ENCODE measurements at regions not wholly inside any gene's neighbourhood (a gene's known extent, or its start where the extent isn't known, plus 50 kb on each side); places are given as distances from the start of the nearest gene placed in this dataset.

DNA sequence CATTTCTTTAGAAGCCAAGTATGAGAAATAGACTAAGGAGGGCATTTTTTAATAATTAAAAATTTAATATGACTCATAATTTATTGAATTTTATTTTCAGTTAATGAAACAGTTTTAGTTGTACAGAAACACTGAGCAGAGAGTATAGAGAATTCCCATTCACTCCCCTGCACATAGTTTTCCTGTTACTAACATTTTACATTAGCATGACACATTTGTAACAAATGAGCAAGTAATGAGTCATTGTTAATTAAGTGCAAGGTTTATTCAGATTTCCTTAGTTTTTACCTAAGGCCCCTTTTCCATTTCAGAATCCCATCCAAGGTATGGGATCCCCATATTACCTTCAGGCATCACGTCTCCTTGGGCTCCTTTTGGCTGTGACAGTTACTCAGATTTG, 271.5 kb upstream of the FZD8 start:
- H3K27ac Mint-ChIP-seq, result no peak overlapping the region
- no peaks in the 10 kb centered on the region for H3K27me3 Mint-ChIP-seq
- H3K9me3 Mint-ChIP-seq, result no peaks in the 10 kb centered on the region
- no peaks in the 10 kb centered on the region for H3K4me1 Mint-ChIP-seq
- H3K4me3 Mint-ChIP-seq, result no peak overlapping the region
- ATAC-seq (ENCODE audit: low read depth) (no peak), DNase-seq (ENCODE audit: low spot score in 2 of 2) (no peak)
- H3K36me3 Mint-ChIP-seq, result no peaks in the 10 kb centered on the region

GRCh38 chr10:35912615-35913569, 270.8 kb upstream of the FZD8 start:
- H3K27ac Mint-ChIP-seq, result no peak overlapping the region

DNA sequence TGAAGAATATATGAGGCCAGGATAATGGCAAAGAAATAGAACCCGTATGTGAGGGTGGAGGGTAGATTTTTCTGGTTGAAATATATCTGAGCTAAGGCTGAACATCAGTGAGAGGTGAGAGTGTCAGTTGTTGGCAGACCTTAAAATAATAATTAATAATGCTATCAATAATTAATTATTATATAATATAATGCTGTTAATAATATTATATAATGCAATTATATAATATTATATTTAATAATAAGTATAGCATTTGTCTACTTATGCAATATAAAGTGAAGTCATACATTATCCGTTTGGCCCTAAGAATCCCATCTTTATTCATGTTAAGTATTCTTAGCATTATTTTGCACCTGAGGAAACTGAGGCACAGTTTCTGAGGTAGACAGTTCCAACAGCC, 269.9 kb upstream of the FZD8 start:
- H3K36me3 Mint-ChIP-seq, result no peaks in the 10 kb centered on the region
- H3K27me3 Mint-ChIP-seq, result no peaks in the 10 kb centered on the region
- no peak overlapping the region for H3K4me3 Mint-ChIP-seq
- ATAC-seq (ENCODE audit: low read depth) (no peak), DNase-seq (ENCODE audit: low spot score in 2 of 2) (no peak)
- no peaks in the 10 kb centered on the region for H3K9me3 Mint-ChIP-seq
- no peaks in the 10 kb centered on the region for H3K4me1 Mint-ChIP-seq
- no peak overlapping the region for H3K27ac Mint-ChIP-seq

More at GRCh38 chr10:35912615-35913569, 270.8 kb upstream of the FZD8 start:
- no peak for DNase-seq (ENCODE audit: low spot score in 2 of 2)
- no peak for ATAC-seq (ENCODE audit: low read depth)
- Mint-ChIP-seq H3K4me1 (no peaks in the 10 kb centered on the region), H3K36me3 (no peaks in the 10 kb centered on the region), H3K9me3 (no peaks in the 10 kb centered on the region), H3K4me3 (no peak overlapping the region), H3K27me3 (no peaks in the 10 kb centered on the region)

GRCh38 chr10:35911233-35911632, 269.1 kb upstream of the FZD8 start:
- ATAC-seq (ENCODE audit: low read depth) (no peak), DNase-seq (ENCODE audit: low spot score in 2 of 2) (no peak)
- H3K27ac Mint-ChIP-seq, result no peak overlapping the region
- no peaks in the 10 kb centered on the region for H3K27me3 Mint-ChIP-seq
- H3K9me3 Mint-ChIP-seq, result no peaks in the 10 kb centered on the region
- H3K4me1 Mint-ChIP-seq, result no peaks in the 10 kb centered on the region
- no peaks in the 10 kb centered on the region for H3K36me3 Mint-ChIP-seq
- H3K4me3 Mint-ChIP-seq, result no peak overlapping the region

DNA sequence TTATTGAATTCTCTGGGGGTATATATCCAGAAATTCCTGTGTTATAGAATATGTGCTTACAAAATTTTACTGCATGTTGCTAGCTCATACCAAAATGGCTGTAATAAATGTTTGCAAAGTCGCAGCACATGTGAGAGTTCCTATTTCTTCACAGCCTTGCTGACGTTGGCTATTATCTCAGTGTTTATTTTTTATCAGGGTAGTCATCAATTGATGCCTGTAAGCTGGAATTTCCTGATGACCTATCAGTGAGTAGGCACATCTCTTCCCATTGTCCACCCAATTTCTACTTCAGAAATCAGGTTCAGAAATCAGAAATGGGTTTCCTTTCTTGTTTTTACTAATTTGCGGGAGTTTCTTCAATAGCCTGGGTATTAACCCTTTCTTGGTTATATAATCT, 268.1 kb upstream of the FZD8 start:
- Mint-ChIP-seq H3K9me3 (no peaks in the 10 kb centered on the region), H3K4me3 (no peak overlapping the region), H3K36me3 (no peaks in the 10 kb centered on the region), H3K27ac (no peak overlapping the region), H3K27me3 (no peaks in the 10 kb centered on the region), H3K4me1 (no peaks in the 10 kb centered on the region)
- DNase-seq (ENCODE audit: low spot score in 2 of 2) (no peak), ATAC-seq (ENCODE audit: low read depth) (no peak)

DNA sequence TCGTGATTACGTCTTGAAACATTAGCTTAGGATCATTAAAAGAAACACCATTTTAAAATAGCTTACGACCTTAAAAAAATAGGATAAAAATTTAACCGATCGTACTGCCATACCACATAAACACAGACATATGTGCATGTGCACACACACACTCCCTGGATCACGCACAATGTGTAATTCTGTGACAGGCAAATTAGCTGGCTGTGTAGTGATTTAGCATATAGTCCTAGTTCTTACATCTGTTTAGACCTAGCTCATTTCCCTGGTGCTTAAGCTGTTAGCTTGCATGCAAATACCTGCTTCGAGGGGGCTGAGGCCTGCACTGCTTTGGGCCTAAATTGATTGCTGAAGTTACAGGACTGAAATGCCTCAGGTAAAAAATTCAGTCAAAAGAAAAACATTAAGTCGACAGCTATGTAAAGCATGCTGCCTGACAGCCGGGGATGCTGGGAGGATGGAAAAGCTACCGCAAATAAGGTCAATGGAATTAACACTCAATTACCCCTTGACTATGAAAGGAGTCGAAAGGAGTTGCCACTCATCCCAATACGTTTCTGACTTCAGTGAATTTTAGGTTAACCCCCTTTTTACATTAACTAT, 267.1 kb upstream of the FZD8 start:
- H3K9me3 Mint-ChIP-seq, result no peaks in the 10 kb centered on the region
- H3K4me1 Mint-ChIP-seq, result no peaks in the 10 kb centered on the region
- no peaks in the 10 kb centered on the region for H3K36me3 Mint-ChIP-seq
- ATAC-seq (ENCODE audit: low read depth) (no peak), DNase-seq (ENCODE audit: low spot score in 2 of 2) (no peak)
- H3K27ac Mint-ChIP-seq, result no peak overlapping the region
- no peaks in the 10 kb centered on the region for H3K27me3 Mint-ChIP-seq
- H3K4me3 Mint-ChIP-seq, result no peak overlapping the region

GRCh38 chr10:35908451-35908850, 266.4 kb upstream of the FZD8 start:
- Mint-ChIP-seq H3K4me3 (no peak overlapping the region), H3K36me3 (no peaks in the 10 kb centered on the region), H3K4me1 (no peaks in the 10 kb centered on the region), H3K9me3 (no peaks in the 10 kb centered on the region), H3K27ac (no peak overlapping the region), H3K27me3 (no peaks in the 10 kb centered on the region)
- no peak for ATAC-seq (ENCODE audit: low read depth)
- no peak for DNase-seq (ENCODE audit: low spot score in 2 of 2)

DNA sequence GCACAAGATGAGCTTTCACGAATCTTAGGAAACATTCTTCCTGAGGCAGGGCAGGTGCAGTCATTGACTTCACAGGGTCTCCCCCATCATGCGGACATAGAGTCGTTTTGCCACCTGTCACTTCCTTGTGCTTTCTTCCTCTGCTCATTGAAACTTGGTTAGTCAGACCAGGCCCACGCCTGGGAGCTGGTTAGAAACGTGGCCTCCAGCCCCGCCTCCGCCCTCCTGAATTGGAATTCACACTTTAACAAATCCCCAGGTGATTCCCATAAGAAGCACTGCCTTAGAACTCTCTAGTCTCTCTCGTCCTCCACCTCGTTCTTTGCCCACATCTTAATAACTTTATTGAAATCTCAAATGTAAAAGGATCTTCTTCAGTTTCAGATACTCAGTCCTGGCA, 265.5 kb upstream of the FZD8 start:
- DNase-seq (ENCODE audit: low spot score in 2 of 2) (no peak), ATAC-seq (ENCODE audit: low read depth) (no peak)
- Mint-ChIP-seq H3K4me3 (no peak overlapping the region), H3K4me1 (no peaks in the 10 kb centered on the region), H3K9me3 (no peaks in the 10 kb centered on the region), H3K27me3 (no peaks in the 10 kb centered on the region), H3K36me3 (no peaks in the 10 kb centered on the region), H3K27ac (no peak overlapping the region)

DNA sequence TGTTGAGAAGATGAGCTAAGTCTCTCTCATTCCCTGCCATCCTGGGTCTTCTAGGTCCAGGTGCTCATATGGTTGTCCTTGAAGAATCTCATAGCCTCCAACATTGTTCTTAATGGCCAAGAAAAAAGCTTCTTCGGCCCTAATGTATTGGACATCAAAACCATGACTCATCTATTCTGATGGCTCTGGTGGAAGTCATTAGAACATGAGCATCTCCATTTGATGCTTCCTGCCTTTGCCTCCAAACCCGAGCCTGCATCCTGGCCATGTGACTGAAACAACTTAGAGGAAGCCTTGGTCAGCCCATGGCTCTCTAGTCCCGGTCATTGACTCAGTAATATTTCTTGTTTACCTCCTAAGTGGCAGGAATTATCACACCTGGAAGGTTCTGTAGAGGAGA, 264.1 kb upstream of the FZD8 start:
- H3K27ac Mint-ChIP-seq, result no peak overlapping the region
- H3K27me3 Mint-ChIP-seq, result no peaks in the 10 kb centered on the region
- H3K4me3 Mint-ChIP-seq, result no peak overlapping the region
- no peaks in the 10 kb centered on the region for H3K36me3 Mint-ChIP-seq
- no peaks in the 10 kb centered on the region for H3K4me1 Mint-ChIP-seq
- H3K9me3 Mint-ChIP-seq, result no peaks in the 10 kb centered on the region
- DNase-seq (ENCODE audit: low spot score in 2 of 2), result no peak
- no peak for ATAC-seq (ENCODE audit: low read depth)

GRCh38 chr10:35903021-35903420, 260.9 kb upstream of the FZD8 start:
- no peaks in the 10 kb centered on the region for H3K4me1 Mint-ChIP-seq
- H3K36me3 Mint-ChIP-seq, result no peaks in the 10 kb centered on the region
- H3K9me3 Mint-ChIP-seq, result no peaks in the 10 kb centered on the region
- H3K4me3 Mint-ChIP-seq, result no peak overlapping the region
- H3K27me3 Mint-ChIP-seq, result no peaks in the 10 kb centered on the region
- ATAC-seq (ENCODE audit: low read depth), result no peak
- H3K27ac Mint-ChIP-seq, result no peak overlapping the region
- no peak for DNase-seq (ENCODE audit: low spot score in 2 of 2)

DNA sequence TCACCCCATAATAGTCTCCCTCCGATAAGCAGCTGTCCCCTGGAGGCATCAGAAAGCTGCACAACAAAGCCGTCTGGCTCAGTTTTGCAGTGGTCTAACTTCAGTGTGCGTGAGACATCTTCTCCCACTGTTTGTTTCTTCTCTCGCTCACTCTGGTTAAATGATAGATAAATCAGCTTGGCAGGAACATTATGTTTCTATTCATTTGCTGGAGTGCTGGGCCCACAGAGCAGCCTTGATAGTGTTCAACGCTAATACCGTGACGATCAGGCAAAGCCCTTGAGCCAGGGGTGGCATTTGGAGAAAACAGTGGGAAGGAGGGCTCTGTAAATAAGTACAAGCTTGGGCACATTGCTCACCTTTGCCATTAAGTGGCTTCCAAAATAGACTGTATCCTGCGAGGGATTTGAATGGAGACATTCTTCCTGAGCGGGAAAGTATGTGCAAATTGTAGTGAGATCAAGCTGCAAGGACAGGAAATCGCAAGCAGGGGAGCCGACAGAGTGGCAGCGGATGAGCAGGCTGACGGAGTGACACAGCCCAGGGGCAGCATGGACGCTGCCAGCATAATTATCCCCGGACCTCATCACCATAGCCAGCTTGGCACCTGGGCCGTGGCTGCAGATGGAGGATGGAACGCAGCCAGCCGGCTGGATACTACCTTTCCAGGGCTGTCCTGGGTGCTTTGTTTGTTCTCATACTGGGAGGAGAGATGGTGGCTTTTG, 256.8 kb upstream of the FZD8 start:
- H3K4me1 Mint-ChIP-seq, result no peaks in the 10 kb centered on the region
- peaks cover 2% of the 10 kb centered on the region for H3K9me3 Mint-ChIP-seq
- H3K4me3 Mint-ChIP-seq, result no peak overlapping the region

GRCh38 chr10:35896001-35896400, 253.9 kb upstream of the FZD8 start:
- H3K4me1 Mint-ChIP-seq, result no peaks in the 10 kb centered on the region

More for the DNA sequence above, 256.8 kb upstream of the FZD8 start:
- DNase-seq (ENCODE audit: low spot score in 2 of 2) (no peak), ATAC-seq (ENCODE audit: low read depth) (no peak)
- Mint-ChIP-seq H3K27ac (no peak overlapping the region), H3K36me3 (no peaks in the 10 kb centered on the region), H3K27me3 (no peaks in the 10 kb centered on the region)

DNA sequence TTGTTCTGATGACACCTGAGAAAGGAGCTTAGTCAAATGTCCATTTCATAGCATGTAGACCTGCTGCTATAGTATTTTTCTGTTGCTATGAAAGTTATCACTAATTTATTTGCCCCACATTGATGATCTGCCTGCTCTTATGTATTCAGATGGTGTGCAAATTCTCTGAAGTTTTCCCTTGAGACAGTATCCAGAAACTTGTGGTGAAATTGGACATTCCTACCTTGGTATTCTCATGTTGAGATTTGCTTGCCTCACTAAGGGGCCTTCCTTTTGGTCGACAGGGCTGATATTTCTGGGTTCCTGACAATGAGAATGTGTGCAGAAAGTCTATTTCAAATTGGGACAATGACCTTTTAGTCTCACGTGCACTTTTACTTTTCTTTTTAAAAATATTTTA, 253.2 kb upstream of the FZD8 start:
- Mint-ChIP-seq H3K27me3 (no peaks in the 10 kb centered on the region), H3K4me1 (no peaks in the 10 kb centered on the region), H3K36me3 (no peaks in the 10 kb centered on the region), H3K9me3 (peaks cover 2% of the 10 kb centered on the region), H3K27ac (no peak overlapping the region), H3K4me3 (no peak overlapping the region)
- DNase-seq (ENCODE audit: low spot score in 2 of 2) (no peak), ATAC-seq (ENCODE audit: low read depth) (no peak)

More at GRCh38 chr10:35896001-35896400, 253.9 kb upstream of the FZD8 start:
- Mint-ChIP-seq H3K27me3 (no peaks in the 10 kb centered on the region), H3K27ac (no peak overlapping the region), H3K9me3 (peaks cover 2% of the 10 kb centered on the region), H3K4me3 (no peak overlapping the region), H3K36me3 (no peaks in the 10 kb centered on the region)
- no peak for DNase-seq (ENCODE audit: low spot score in 2 of 2)
- no peak for ATAC-seq (ENCODE audit: low read depth)

DNA sequence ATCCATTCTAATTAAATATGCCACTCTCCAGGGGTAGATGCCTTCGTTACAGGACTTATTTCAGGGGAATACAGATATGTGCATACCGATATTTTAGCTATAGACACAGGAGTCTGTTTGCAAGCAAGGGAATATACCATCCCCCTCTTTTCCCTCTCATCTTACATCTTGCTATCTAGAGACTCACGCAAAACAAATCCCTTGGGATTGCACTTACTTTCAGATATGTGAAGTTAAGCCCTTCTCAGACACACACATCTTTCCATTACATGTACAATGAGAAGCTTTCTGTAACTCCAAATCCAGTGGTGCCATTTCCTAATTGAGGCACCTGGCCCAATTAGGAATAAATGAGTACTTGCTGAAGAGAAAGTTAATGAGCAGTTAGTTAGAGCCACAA, 250.4 kb upstream of the FZD8 start:
- peaks cover 3% of the 10 kb centered on the region for H3K27me3 Mint-ChIP-seq

More for the DNA sequence above, 250.4 kb upstream of the FZD8 start:
- Mint-ChIP-seq H3K9me3 (peaks cover 2% of the 10 kb centered on the region), H3K4me1 (no peaks in the 10 kb centered on the region), H3K27ac (no peak overlapping the region), H3K4me3 (no peak overlapping the region), H3K36me3 (no peaks in the 10 kb centered on the region)
- no peak for DNase-seq (ENCODE audit: low spot score in 2 of 2)
- no peak for ATAC-seq (ENCODE audit: low read depth)

Measured in memory B cell (primary cell).